Panc1 (cell line): ENCODE measurements at regions not wholly inside any gene's neighbourhood (a gene's known extent, or its start where the extent isn't known, plus 50 kb on each side); places are given as distances from the start of the nearest gene placed in this dataset.

Experiments used
- TF ChIP-seq, protein P1 (sequence below): fragments of 450-650 bp; IDR thresholded peaks from 2 replicates; pipeline ENCODE4 v1.5.1; 2017; ENCODE audit warnings: mild to moderate bottlenecking
- TF ChIP-seq, protein P2 (sequence below), 2 experiments: IDR thresholded peaks; 2 replicates each; pipeline ENCODE4 v1.6.1; 2011 to 2012; ENCODE audit warnings: low read depth in 2 of 2, control low read depth in 1 of 2, low read length in 1 of 2, mild to moderate bottlenecking in 1 of 2, moderate library complexity in 1 of 2; ENCODE audit not compliant: insufficient read depth in 1 of 2

- TF ChIP-seq, protein P1, sequence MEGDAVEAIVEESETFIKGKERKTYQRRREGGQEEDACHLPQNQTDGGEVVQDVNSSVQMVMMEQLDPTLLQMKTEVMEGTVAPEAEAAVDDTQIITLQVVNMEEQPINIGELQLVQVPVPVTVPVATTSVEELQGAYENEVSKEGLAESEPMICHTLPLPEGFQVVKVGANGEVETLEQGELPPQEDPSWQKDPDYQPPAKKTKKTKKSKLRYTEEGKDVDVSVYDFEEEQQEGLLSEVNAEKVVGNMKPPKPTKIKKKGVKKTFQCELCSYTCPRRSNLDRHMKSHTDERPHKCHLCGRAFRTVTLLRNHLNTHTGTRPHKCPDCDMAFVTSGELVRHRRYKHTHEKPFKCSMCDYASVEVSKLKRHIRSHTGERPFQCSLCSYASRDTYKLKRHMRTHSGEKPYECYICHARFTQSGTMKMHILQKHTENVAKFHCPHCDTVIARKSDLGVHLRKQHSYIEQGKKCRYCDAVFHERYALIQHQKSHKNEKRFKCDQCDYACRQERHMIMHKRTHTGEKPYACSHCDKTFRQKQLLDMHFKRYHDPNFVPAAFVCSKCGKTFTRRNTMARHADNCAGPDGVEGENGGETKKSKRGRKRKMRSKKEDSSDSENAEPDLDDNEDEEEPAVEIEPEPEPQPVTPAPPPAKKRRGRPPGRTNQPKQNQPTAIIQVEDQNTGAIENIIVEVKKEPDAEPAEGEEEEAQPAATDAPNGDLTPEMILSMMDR = no peak
- TF ChIP-seq, protein P2, sequence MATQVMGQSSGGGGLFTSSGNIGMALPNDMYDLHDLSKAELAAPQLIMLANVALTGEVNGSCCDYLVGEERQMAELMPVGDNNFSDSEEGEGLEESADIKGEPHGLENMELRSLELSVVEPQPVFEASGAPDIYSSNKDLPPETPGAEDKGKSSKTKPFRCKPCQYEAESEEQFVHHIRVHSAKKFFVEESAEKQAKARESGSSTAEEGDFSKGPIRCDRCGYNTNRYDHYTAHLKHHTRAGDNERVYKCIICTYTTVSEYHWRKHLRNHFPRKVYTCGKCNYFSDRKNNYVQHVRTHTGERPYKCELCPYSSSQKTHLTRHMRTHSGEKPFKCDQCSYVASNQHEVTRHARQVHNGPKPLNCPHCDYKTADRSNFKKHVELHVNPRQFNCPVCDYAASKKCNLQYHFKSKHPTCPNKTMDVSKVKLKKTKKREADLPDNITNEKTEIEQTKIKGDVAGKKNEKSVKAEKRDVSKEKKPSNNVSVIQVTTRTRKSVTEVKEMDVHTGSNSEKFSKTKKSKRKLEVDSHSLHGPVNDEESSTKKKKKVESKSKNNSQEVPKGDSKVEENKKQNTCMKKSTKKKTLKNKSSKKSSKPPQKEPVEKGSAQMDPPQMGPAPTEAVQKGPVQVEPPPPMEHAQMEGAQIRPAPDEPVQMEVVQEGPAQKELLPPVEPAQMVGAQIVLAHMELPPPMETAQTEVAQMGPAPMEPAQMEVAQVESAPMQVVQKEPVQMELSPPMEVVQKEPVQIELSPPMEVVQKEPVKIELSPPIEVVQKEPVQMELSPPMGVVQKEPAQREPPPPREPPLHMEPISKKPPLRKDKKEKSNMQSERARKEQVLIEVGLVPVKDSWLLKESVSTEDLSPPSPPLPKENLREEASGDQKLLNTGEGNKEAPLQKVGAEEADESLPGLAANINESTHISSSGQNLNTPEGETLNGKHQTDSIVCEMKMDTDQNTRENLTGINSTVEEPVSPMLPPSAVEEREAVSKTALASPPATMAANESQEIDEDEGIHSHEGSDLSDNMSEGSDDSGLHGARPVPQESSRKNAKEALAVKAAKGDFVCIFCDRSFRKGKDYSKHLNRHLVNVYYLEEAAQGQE (IDR thresholded peaks at IDR 0.05; ENCODE audit: insufficient read depth in 1 of 2, low read depth in 2 of 2, low read length in 1 of 2) = no peak
Measured at GRCh38 chr13:50235604-50236342, 220.5 kb downstream of the KCNRG start.
